Activated naive CD4-positive, alpha-beta T cell treated with anti-CD3 and anti-CD28 coated beads for 36 hours (primary cell): ENCODE measurements at regions not wholly inside any gene's neighbourhood (a gene's known extent, or its start where the extent isn't known, plus 50 kb on each side); places are given as distances from the start of the nearest gene placed in this dataset.

Experiments
- CTCF ChIA-PET: fragments of 350-600 bp; sonication (Branson Sonifier 250); formaldehyde crosslinking; loops from one replicate; lab custom pipeline; 2021; ENCODE audit warnings: antibody characterized with exemption; lab: Charles Lee
- DNase-seq: peaks from one replicate; pipeline ENCODE4 v3.0.0-alpha.2; 2020
- H3K27ac Mint-ChIP-seq: one replicate; pipeline ENCODE4 v1.8.0; 2021; ENCODE audit warnings: mild to moderate bottlenecking, mixed read lengths
- H3K27me3 Mint-ChIP-seq: one replicate; pipeline ENCODE4 v1.8.0; 2021; ENCODE audit warnings: low read depth, mixed read lengths
- H3K36me3 Mint-ChIP-seq: one replicate; pipeline ENCODE4 v1.8.0; 2021; ENCODE audit warnings: low read depth, mixed read lengths
- H3K4me1 Mint-ChIP-seq: one replicate; pipeline ENCODE4 v1.8.0; 2021; ENCODE audit warnings: low read depth, mixed read lengths
- H3K4me3 Mint-ChIP-seq: one replicate; pipeline ENCODE4 v1.8.0; 2021; ENCODE audit warnings: mild to moderate bottlenecking, moderate library complexity, mixed read lengths
- H3K9me3 Mint-ChIP-seq: one replicate; pipeline ENCODE4 v1.8.0; 2021; ENCODE audit warnings: mixed read lengths
- intact Hi-C: fragments of 100-400 bp; cut with micrococcal nuclease; formaldehyde crosslinking; loops from one replicate; pipeline ENCODE4 v1.15.1; 2023

- DNase-seq, result no peak
- H3K4me3 Mint-ChIP-seq, result no peak overlapping the region
- H3K36me3 Mint-ChIP-seq, result no peaks in the 10 kb centered on the region
- CTCF ChIA-PET, result no interaction called here
- intact Hi-C loops, result loop anchor here (5.0 kb wide), 2 partner anchors 180 to 270 kb away; no protein-coding TSS in a partner anchor
- H3K27me3 Mint-ChIP-seq, result no peaks in the 10 kb centered on the region
- peaks cover 10% of the 10 kb centered on the region for H3K4me1 Mint-ChIP-seq
- no peaks in the 10 kb centered on the region for H3K9me3 Mint-ChIP-seq
- no peak overlapping the region for H3K27ac Mint-ChIP-seq
These were observed 187.1 kb upstream of the STXBP5 start for GRCh38 chr6:147017153-147017552.

- H3K9me3 Mint-ChIP-seq, result no peaks in the 10 kb centered on the region
- CTCF ChIA-PET, result no interaction called here
- no peak for DNase-seq
- H3K27ac Mint-ChIP-seq, result no peak overlapping the region
- no peaks in the 10 kb centered on the region for H3K36me3 Mint-ChIP-seq
- no peaks in the 10 kb centered on the region for H3K27me3 Mint-ChIP-seq
- intact Hi-C loops, result loop anchor here (5.0 kb wide), 2 partner anchors 178 to 268 kb away; no protein-coding TSS in a partner anchor
- H3K4me1 Mint-ChIP-seq, result peaks cover 10% of the 10 kb centered on the region
- no peak overlapping the region for H3K4me3 Mint-ChIP-seq
These were observed 185.2 kb upstream of the STXBP5 start for GRCh38 chr6:147019001-147019400.

GRCh38 chr6:147022041-147022440 lies 182.2 kb upstream of the STXBP5 start:
- DNase-seq, result no peak
- CTCF ChIA-PET, result no interaction called here
- no peaks in the 10 kb centered on the region for H3K4me1 Mint-ChIP-seq
- H3K27ac Mint-ChIP-seq, result no peak overlapping the region
- no peak overlapping the region for H3K4me3 Mint-ChIP-seq
- H3K27me3 Mint-ChIP-seq, result no peaks in the 10 kb centered on the region
- no peaks in the 10 kb centered on the region for H3K36me3 Mint-ChIP-seq
- intact Hi-C loops, result no loop called here
- H3K9me3 Mint-ChIP-seq, result no peaks in the 10 kb centered on the region

GRCh38 chr6:147023148-147023547 lies 181.1 kb upstream of the STXBP5 start:
- CTCF ChIA-PET, result no interaction called here
- H3K27ac Mint-ChIP-seq, result no peak overlapping the region
- no peaks in the 10 kb centered on the region for H3K9me3 Mint-ChIP-seq
- no peaks in the 10 kb centered on the region for H3K27me3 Mint-ChIP-seq
- DNase-seq, result no peak
- H3K4me1 Mint-ChIP-seq, result no peaks in the 10 kb centered on the region
- intact Hi-C loops, result no loop called here
- H3K36me3 Mint-ChIP-seq, result no peaks in the 10 kb centered on the region
- H3K4me3 Mint-ChIP-seq, result no peak overlapping the region

- H3K9me3 Mint-ChIP-seq, result no peaks in the 10 kb centered on the region
- intact Hi-C loops, result no loop called here
- H3K4me1 Mint-ChIP-seq, result no peaks in the 10 kb centered on the region
- no peak overlapping the region for H3K4me3 Mint-ChIP-seq
- CTCF ChIA-PET, result no interaction called here
- DNase-seq, result no peak
- H3K36me3 Mint-ChIP-seq, result no peaks in the 10 kb centered on the region
- no peak overlapping the region for H3K27ac Mint-ChIP-seq
- H3K27me3 Mint-ChIP-seq, result no peaks in the 10 kb centered on the region
These were observed 180.6 kb upstream of the STXBP5 start for GRCh38 chr6:147023581-147023980.

GRCh38 chr6:147029923-147030322 lies 174.3 kb upstream of the STXBP5 start:
- no peak for DNase-seq
- intact Hi-C loops, result no loop called here
- no peak overlapping the region for H3K4me3 Mint-ChIP-seq
- no peaks in the 10 kb centered on the region for H3K9me3 Mint-ChIP-seq
- CTCF ChIA-PET, result no interaction called here
- no peaks in the 10 kb centered on the region for H3K36me3 Mint-ChIP-seq
- H3K4me1 Mint-ChIP-seq, result no peaks in the 10 kb centered on the region
- no peaks in the 10 kb centered on the region for H3K27me3 Mint-ChIP-seq
- no peak overlapping the region for H3K27ac Mint-ChIP-seq

GRCh38 chr6:147033267-147033666 lies 170.9 kb upstream of the STXBP5 start:
- no peaks in the 10 kb centered on the region for H3K36me3 Mint-ChIP-seq
- intact Hi-C loops, result no loop called here
- H3K27me3 Mint-ChIP-seq, result no peaks in the 10 kb centered on the region
- no peak for DNase-seq
- no peak overlapping the region for H3K27ac Mint-ChIP-seq
- H3K4me3 Mint-ChIP-seq, result no peak overlapping the region
- H3K4me1 Mint-ChIP-seq, result no peaks in the 10 kb centered on the region
- no peaks in the 10 kb centered on the region for H3K9me3 Mint-ChIP-seq
- CTCF ChIA-PET, result no interaction called here

GRCh38 chr6:147035886-147036285 lies 168.3 kb upstream of the STXBP5 start:
- Mint-ChIP-seq H3K4me3 (no peak overlapping the region), H3K36me3 (no peaks in the 10 kb centered on the region), H3K27me3 (no peaks in the 10 kb centered on the region), H3K9me3 (no peaks in the 10 kb centered on the region), H3K4me1 (no peaks in the 10 kb centered on the region), H3K27ac (no peak overlapping the region)
- intact Hi-C loops, result no loop called here
- no peak for DNase-seq
- CTCF ChIA-PET, result interaction anchor here (0.6 kb wide), 1 partner anchor 50 kb away, joined by 3 read pairs; no protein-coding TSS in a partner anchor

GRCh38 chr6:147037881-147038280 lies 166.3 kb upstream of the STXBP5 start:
- Mint-ChIP-seq H3K9me3 (no peaks in the 10 kb centered on the region), H3K4me1 (no peaks in the 10 kb centered on the region)
- CTCF ChIA-PET, result no interaction called here

GRCh38 chr6:147040121-147040910 lies 163.9 kb upstream of the STXBP5 start:
- Mint-ChIP-seq H3K27ac (no peak overlapping the region), H3K36me3 (peaks cover 2% of the 10 kb centered on the region), H3K9me3 (peaks cover 12% of the 10 kb centered on the region), H3K4me3 (no peak overlapping the region), H3K27me3 (no peaks in the 10 kb centered on the region), H3K4me1 (no peaks in the 10 kb centered on the region)
- no peak for DNase-seq
- CTCF ChIA-PET, result interaction anchor here (0.6 kb wide), 2 partner anchors 119 to 338 kb away, joined by 3 to 4 read pairs; no protein-coding TSS in a partner anchor
- intact Hi-C loops, result no loop called here

More at GRCh38 chr6:147037881-147038280, 166.3 kb upstream of the STXBP5 start:
- intact Hi-C loops, result no loop called here
- Mint-ChIP-seq H3K27ac (no peak overlapping the region), H3K36me3 (no peaks in the 10 kb centered on the region), H3K27me3 (no peaks in the 10 kb centered on the region), H3K4me3 (no peak overlapping the region)
- no peak for DNase-seq

- Mint-ChIP-seq H3K27ac (no peak overlapping the region), H3K9me3 (peaks cover 12% of the 10 kb centered on the region), H3K27me3 (no peaks in the 10 kb centered on the region), H3K36me3 (peaks cover 2% of the 10 kb centered on the region), H3K4me1 (no peaks in the 10 kb centered on the region), H3K4me3 (no peak overlapping the region)
- DNase-seq, result no peak
- CTCF ChIA-PET, result no interaction called here
- intact Hi-C loops, result no loop called here
These were observed 161.5 kb upstream of the STXBP5 start for GRCh38 chr6:147042679-147043078.

- CTCF ChIA-PET, result no interaction called here
- no peaks in the 10 kb centered on the region for H3K4me1 Mint-ChIP-seq
These were observed 160.2 kb upstream of the STXBP5 start for GRCh38 chr6:147043994-147044477.

More at GRCh38 chr6:147043994-147044477, 160.2 kb upstream of the STXBP5 start:
- Mint-ChIP-seq H3K27me3 (no peaks in the 10 kb centered on the region), H3K9me3 (peaks cover 12% of the 10 kb centered on the region), H3K36me3 (peaks cover 2% of the 10 kb centered on the region), H3K27ac (no peak overlapping the region), H3K4me3 (no peak overlapping the region)
- DNase-seq, result no peak
- intact Hi-C loops, result no loop called here
